Lung (tissue), 11 donors: ENCODE measurements at regions not wholly inside any gene's neighbourhood (a gene's known extent, or its start where the extent isn't known, plus 50 kb on each side); places are given as distances from the start of the nearest gene placed in this dataset.

Source experiments
- ATAC-seq: fragments of 200-7000 bp; cut with Tn5 transposase; one replicate; pipeline ENCODE4 v1.9.1; 2020; ENCODE audit warnings: moderate number of reproducible peaks; ENCODE audit not compliant: insufficient read depth, low FRiP score
- DNase-seq, 3 donors: peaks; one replicate each; pipeline ENCODE4 v3.0.0-alpha.2; 2013 to 2017
- H3K27ac ChIP-seq, 2 donors: one replicate each; pipeline ENCODE4 v1.5.1; 2013; ENCODE audit warnings: mild to moderate bottlenecking in 2 of 2, moderate library complexity in 2 of 2, control low read depth in 1 of 2, inconsistent platforms in 1 of 2, low read depth in 1 of 2, low read length in 1 of 2
- H3K27me3 ChIP-seq, 3 donors: one replicate each; pipeline ENCODE4 v1.5.1; 2013; ENCODE audit warnings: low read length in 2 of 3; ENCODE audit not compliant: control insufficient read depth in 3 of 3, insufficient read depth in 3 of 3
- H3K36me3 ChIP-seq, 4 donors: one replicate each; pipeline ENCODE4 v1.5.1; 2013; ENCODE audit warnings: low read length in 4 of 4, mild to moderate bottlenecking in 1 of 4, moderate library complexity in 1 of 4; ENCODE audit not compliant: control insufficient read depth in 4 of 4, insufficient read depth in 4 of 4
- H3K4me1 ChIP-seq, 5 donors: one replicate each; pipeline ENCODE4 v1.5.1; 2013; ENCODE audit warnings: low read length in 5 of 5, mild to moderate bottlenecking in 2 of 5, moderate library complexity in 1 of 5; ENCODE audit not compliant: control insufficient read depth in 5 of 5, insufficient read depth in 5 of 5
- H3K4me3 ChIP-seq: one replicate; pipeline ENCODE4 v1.5.1; 2013; ENCODE audit warnings: mild to moderate bottlenecking, control low read depth, moderate library complexity
- H3K9ac ChIP-seq, 2 donors: one replicate each; pipeline ENCODE4 v1.5.1; 2013; ENCODE audit warnings: low read length in 2 of 2, control low read depth in 1 of 2; ENCODE audit not compliant: insufficient read depth in 1 of 2
- H3K9me3 ChIP-seq, 4 donors: one replicate each; pipeline ENCODE4 v1.5.1; 2013; ENCODE audit warnings: low read length in 3 of 4, mild to moderate bottlenecking in 1 of 4, moderate library complexity in 1 of 4; ENCODE audit not compliant: control insufficient read depth in 4 of 4, insufficient read depth in 3 of 4
- WGBS, 2 donors: extraction: QIAGEN DNeasy Blood & Tissue Kit; methylation state at CpG; one replicate each; pipeline ENCODE4 v1.1.7; 2013; 5-methylcytosine and 5-hydroxymethylcytosine counted together
- TF ChIP-seq, protein P1 (sequence below): IDR thresholded peaks from 2 replicates; pipeline ENCODE4 v1.5.1; 2012; ENCODE audit warnings: mild to moderate bottlenecking; ENCODE audit errors: control extremely low read depth, extremely low read depth
- donor health status: control.
- donor health status: control.
- donor health status: Bipolar disorder and iron deficiency.
- donor health status: healthy.
- donor health status: DM: yes; HTN: yes; CAD: no.

DNA sequence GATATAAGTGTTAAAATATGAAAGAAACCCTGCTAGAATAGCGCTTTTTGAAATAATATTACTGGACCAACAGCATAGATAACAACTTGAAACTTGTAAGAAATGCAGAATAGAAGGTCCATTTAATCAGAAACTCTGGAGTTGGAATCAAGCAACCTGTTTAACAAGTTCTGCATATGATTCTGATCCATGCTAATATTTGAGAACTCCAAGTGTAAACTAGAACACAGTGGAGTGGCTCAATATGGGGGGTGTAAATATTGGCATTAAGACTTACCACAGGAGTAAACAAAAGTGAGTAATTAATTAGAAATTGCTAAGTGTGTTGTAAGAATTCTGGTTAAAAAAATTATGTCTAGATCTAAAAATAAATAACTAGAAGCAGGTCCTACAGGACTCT lies 151.2 kb downstream of the SLITRK1 start:
- no peak overlapping the region for H3K27ac ChIP-seq
- H3K4me1 ChIP-seq = no peaks in the 10 kb centered on the region
- H3K9me3 ChIP-seq = no peaks in the 10 kb centered on the region
- TF ChIP-seq, protein P1, sequence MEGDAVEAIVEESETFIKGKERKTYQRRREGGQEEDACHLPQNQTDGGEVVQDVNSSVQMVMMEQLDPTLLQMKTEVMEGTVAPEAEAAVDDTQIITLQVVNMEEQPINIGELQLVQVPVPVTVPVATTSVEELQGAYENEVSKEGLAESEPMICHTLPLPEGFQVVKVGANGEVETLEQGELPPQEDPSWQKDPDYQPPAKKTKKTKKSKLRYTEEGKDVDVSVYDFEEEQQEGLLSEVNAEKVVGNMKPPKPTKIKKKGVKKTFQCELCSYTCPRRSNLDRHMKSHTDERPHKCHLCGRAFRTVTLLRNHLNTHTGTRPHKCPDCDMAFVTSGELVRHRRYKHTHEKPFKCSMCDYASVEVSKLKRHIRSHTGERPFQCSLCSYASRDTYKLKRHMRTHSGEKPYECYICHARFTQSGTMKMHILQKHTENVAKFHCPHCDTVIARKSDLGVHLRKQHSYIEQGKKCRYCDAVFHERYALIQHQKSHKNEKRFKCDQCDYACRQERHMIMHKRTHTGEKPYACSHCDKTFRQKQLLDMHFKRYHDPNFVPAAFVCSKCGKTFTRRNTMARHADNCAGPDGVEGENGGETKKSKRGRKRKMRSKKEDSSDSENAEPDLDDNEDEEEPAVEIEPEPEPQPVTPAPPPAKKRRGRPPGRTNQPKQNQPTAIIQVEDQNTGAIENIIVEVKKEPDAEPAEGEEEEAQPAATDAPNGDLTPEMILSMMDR = no peak
- no peak overlapping the region for H3K4me3 ChIP-seq
- 59 to 84% methylated on average over 1 of the region's 1 CpG for WGBS, 2 donors
- ATAC-seq (no peak), DNase-seq (peak in 2 of 3 donors; percentile 21 to 26)
- no peak overlapping the region for H3K9ac ChIP-seq
- H3K27me3 ChIP-seq = no peaks in the 10 kb centered on the region
- H3K36me3 ChIP-seq = no peaks in the 10 kb centered on the region

DNA sequence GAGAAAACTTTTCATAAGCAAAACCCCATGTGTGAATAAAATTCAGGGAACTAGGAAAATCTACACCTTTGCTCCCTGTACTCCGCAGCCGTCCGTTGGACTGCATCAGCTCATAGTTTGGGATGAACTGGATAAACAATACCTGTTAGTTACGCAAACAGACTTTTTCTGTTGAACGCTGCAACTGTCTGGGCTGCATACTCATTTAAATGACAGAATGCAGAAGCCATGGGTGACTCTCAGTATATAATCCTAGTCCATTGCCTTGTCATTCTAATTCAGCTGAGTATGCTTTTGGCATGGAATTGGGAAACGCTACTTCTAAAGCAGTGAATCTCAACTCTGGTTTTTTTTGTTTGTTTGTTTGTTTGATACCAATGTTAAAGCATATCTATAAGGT lies 151.6 kb downstream of the SLITRK1 start:
- Histone ChIP-seq H3K36me3 (no peaks in the 10 kb centered on the region), H3K27ac (no peak overlapping the region), H3K4me1 (no peaks in the 10 kb centered on the region), H3K9ac (no peak overlapping the region), H3K27me3 (no peaks in the 10 kb centered on the region), H3K9me3 (no peaks in the 10 kb centered on the region), H3K4me3 (no peak overlapping the region)
- no peak for DNase-seq
- 76 to 84% methylated on average over 6 of the region's 6 CpGs for WGBS, 2 donors
- TF ChIP-seq, protein P1 = no peak
- ATAC-seq = no peak

DNA sequence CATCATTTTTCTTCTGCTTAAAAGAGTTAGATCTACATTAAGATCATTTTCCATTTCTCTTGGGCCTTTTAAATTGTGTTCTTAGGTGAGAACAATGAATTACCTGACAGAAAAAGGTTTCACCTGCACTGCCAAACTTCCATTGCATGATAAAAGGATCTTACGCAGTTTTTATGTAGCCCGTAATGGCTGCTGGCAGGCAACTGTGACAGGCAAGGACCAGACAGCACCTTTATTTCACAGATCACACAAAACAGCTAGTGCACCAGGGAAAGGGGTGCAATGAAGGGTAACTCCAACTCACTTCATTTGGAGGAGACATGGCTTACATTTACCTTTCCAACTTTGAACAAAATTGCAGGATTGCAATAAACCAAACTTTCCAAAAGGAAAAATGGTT lies 159.8 kb downstream of the SLITRK1 start:
- ATAC-seq (no peak), DNase-seq (no peak)
- Histone ChIP-seq H3K36me3 (no peaks in the 10 kb centered on the region), H3K9me3 (no peaks in the 10 kb centered on the region), H3K27me3 (no peaks in the 10 kb centered on the region), H3K27ac (no peak overlapping the region), H3K4me1 (no peaks in the 10 kb centered on the region), H3K9ac (no peak overlapping the region), H3K4me3 (no peak overlapping the region)
- TF ChIP-seq, protein P1 = no peak
- 82 to 84% methylated on average over 2 of the region's 2 CpGs for WGBS, 2 donors

DNA sequence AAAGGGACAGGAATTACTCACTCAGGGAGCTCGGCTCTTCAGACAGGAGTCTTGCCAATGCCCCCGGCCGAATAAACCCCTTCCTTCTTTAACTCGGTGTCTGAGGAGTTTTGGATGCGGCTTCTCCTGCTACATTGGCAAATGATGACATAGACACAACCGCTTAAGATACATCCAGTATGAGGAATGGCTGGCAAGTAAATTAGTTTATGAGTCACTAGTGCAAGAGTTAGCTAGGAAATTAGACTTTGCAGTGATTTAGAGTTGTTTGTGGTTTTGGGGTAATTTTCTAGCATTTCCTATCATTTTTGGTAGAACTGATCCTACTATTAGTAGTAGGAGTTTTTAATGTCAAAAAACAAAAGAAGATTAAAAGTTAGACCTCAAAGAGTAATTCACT lies 166.2 kb downstream of the SLITRK1 start:
- ATAC-seq (no peak), DNase-seq (no peak)
- H3K4me3 ChIP-seq = no peak overlapping the region
- no peak overlapping the region for H3K9ac ChIP-seq
- WGBS, 2 donors = 91 to 92% methylated on average over 6 of the region's 6 CpGs
- no peaks in the 10 kb centered on the region for H3K9me3 ChIP-seq
- H3K36me3 ChIP-seq = no peaks in the 10 kb centered on the region
- H3K27ac ChIP-seq = no peak overlapping the region
- H3K27me3 ChIP-seq = no peaks in the 10 kb centered on the region
- TF ChIP-seq, protein P1 = no peak
- H3K4me1 ChIP-seq = no peaks in the 10 kb centered on the region
